Colonic mucosa (tissue), 4 donors: ENCODE measurements at regions not wholly inside any gene's neighbourhood (a gene's known extent, or its start where the extent isn't known, plus 50 kb on each side); places are given as distances from the start of the nearest gene placed in this dataset.

Experiments
- DNase-seq: peaks from one replicate; pipeline ENCODE4 v3.0.0-alpha.2; 2020
- H3K27ac ChIP-seq: fragments of 200-600 bp; one replicate; pipeline ENCODE4 v1.8.0; 2021
- H3K27me3 ChIP-seq: fragments of 200-600 bp; one replicate; pipeline ENCODE4 v1.8.0; 2021
- H3K36me3 ChIP-seq: fragments of 200-600 bp; one replicate; pipeline ENCODE4 v1.8.0; 2021
- H3K4me1 ChIP-seq: fragments of 200-600 bp; one replicate; pipeline ENCODE4 v1.8.0; 2021; ENCODE audit warnings: mild to moderate bottlenecking
- H3K4me3 ChIP-seq: fragments of 200-600 bp; one replicate; pipeline ENCODE4 v1.8.0; 2021
- H3K9ac ChIP-seq, 2 donors: one replicate each; pipeline ENCODE4 v1.7.0; 2013; ENCODE audit warnings: control low read depth in 2 of 2, low read depth in 2 of 2, low read length in 2 of 2
- H3K9me3 ChIP-seq: fragments of 200-600 bp; one replicate; pipeline ENCODE4 v1.8.0; 2021
- CTCF ChIP-seq: fragments of 200-600 bp; IDR thresholded peaks from one replicate; pipeline ENCODE4 v1.8.0; 2022; ENCODE audit warnings: antibody characterized with exemption, mild to moderate bottlenecking
- intact Hi-C: fragments of 100-400 bp; cut with DNase I; formaldehyde crosslinking; loops from one replicate; pipeline ENCODE4 v1.14.1; 2022
- donor health status: healthy.
- donor health status: DM: no; HTN: no; CAD: no.
- donor health status: DM: no; HTN: no; CAD: no.

- H3K27ac ChIP-seq: no peak overlapping the region
- no peaks in the 10 kb centered on the region for H3K9me3 ChIP-seq
- H3K4me3 ChIP-seq: no peak overlapping the region
- TF ChIP-seq CTCF: no peak
- H3K4me1 ChIP-seq: no peaks in the 10 kb centered on the region
- DNase-seq: no peak
- H3K27me3 ChIP-seq: no peaks in the 10 kb centered on the region
- intact Hi-C loops: no loop called here
- H3K36me3 ChIP-seq: no peaks in the 10 kb centered on the region
- H3K9ac ChIP-seq: no peak overlapping the region
Observed at GRCh38 chr4:171142045-171142444, 671.2 kb upstream of the GALNTL6 start.

GRCh38 chr4:171130256-171130801 lies 682.9 kb upstream of the GALNTL6 start:
- Histone ChIP-seq H3K27me3 (no peaks in the 10 kb centered on the region), H3K4me1 (no peaks in the 10 kb centered on the region), H3K9me3 (no peaks in the 10 kb centered on the region), H3K4me3 (no peak overlapping the region), H3K36me3 (no peaks in the 10 kb centered on the region), H3K9ac (no peak overlapping the region), H3K27ac (no peak overlapping the region)
- intact Hi-C loops: no loop called here
- TF ChIP-seq CTCF: no peak
- no peak for DNase-seq

- Histone ChIP-seq H3K9me3 (no peaks in the 10 kb centered on the region), H3K36me3 (no peaks in the 10 kb centered on the region), H3K27me3 (no peaks in the 10 kb centered on the region), H3K27ac (no peak overlapping the region), H3K9ac (no peak overlapping the region), H3K4me1 (no peaks in the 10 kb centered on the region), H3K4me3 (no peak overlapping the region)
- no peak for TF ChIP-seq CTCF
- intact Hi-C loops: no loop called here
- no peak for DNase-seq
Observed at GRCh38 chr4:171118091-171118490, 695.1 kb upstream of the GALNTL6 start.

GRCh38 chr4:171117457-171117856 lies 695.7 kb upstream of the GALNTL6 start:
- intact Hi-C loops: no loop called here
- no peak for DNase-seq
- no peak for TF ChIP-seq CTCF

GRCh38 chr4:171101845-171102244 lies 711.4 kb upstream of the GALNTL6 start:
- Histone ChIP-seq H3K4me3 (no peak overlapping the region), H3K27ac (no peak overlapping the region), H3K36me3 (no peaks in the 10 kb centered on the region), H3K4me1 (no peaks in the 10 kb centered on the region), H3K9me3 (no peaks in the 10 kb centered on the region), H3K27me3 (no peaks in the 10 kb centered on the region), H3K9ac (no peak overlapping the region)
- intact Hi-C loops: no loop called here
- no peak for DNase-seq
- TF ChIP-seq CTCF: no peak

More at GRCh38 chr4:171117457-171117856, 695.7 kb upstream of the GALNTL6 start:
- Histone ChIP-seq H3K4me3 (no peak overlapping the region), H3K4me1 (no peaks in the 10 kb centered on the region), H3K9ac (no peak overlapping the region), H3K36me3 (no peaks in the 10 kb centered on the region), H3K27ac (no peak overlapping the region), H3K27me3 (no peaks in the 10 kb centered on the region), H3K9me3 (no peaks in the 10 kb centered on the region)
